Sigmoid colon (tissue), 6 donors: ENCODE measurements at regions not wholly inside any gene's neighbourhood (a gene's known extent, or its start where the extent isn't known, plus 50 kb on each side); places are given as distances from the start of the nearest gene placed in this dataset.

ENCODE experiments used
- DNase-seq: peaks from one replicate; pipeline ENCODE4 v3.0.0-alpha.2; 2019
- H3K27ac ChIP-seq, 4 donors: fragments of 200-600 bp; sonication (generic); one replicate each; pipeline ENCODE4 v1.5.1; 2016 to 2019; ENCODE audit warnings: mild to moderate bottlenecking in 1 of 4
- H3K27me3 ChIP-seq, 3 donors: fragments of 200-600 bp; sonication (generic); one replicate each; pipeline ENCODE4 v1.5.1; 2019; ENCODE audit warnings: mild to moderate bottlenecking in 1 of 3
- H3K36me3 ChIP-seq, 4 donors: fragments of 200-600 bp; sonication (generic); one replicate each; pipeline ENCODE4 v1.5.1; 2016 to 2019
- H3K4me1 ChIP-seq, 4 donors: fragments of 200-600 bp; sonication (generic); one replicate each; pipeline ENCODE4 v1.5.1; 2017 to 2019
- H3K4me3 ChIP-seq, 4 donors: fragments of 200-600 bp; sonication (generic); one replicate each; pipeline ENCODE4 v1.5.1; 2017 to 2019; ENCODE audit warnings: mild to moderate bottlenecking in 2 of 4, moderate library complexity in 1 of 4
- H3K9me3 ChIP-seq, 4 donors: fragments of 200-600 bp in 3 of 4; sonication (generic) in 3 of 4; one replicate each; pipeline versions ENCODE4 v1.5.1 to v1.6.1; 2013 to 2019
- EP300 ChIP-seq, 4 donors: sonication (generic); formaldehyde crosslinking; IDR thresholded peaks; one replicate each; pipeline ENCODE4 v1.6.1; 2017; ENCODE audit warnings: antibody characterized with exemption in 4 of 4
- POLR2A ChIP-seq, 2 donors: fragments of 450-650 bp; IDR thresholded peaks; one replicate each; pipeline ENCODE4 v1.6.1; 2016; ENCODE audit warnings: antibody characterized with exemption in 2 of 2, mild to moderate bottlenecking in 2 of 2, moderate library complexity in 2 of 2
- POLR2AphosphoS5 ChIP-seq, 4 donors: sonication (generic); formaldehyde crosslinking; IDR thresholded peaks; one replicate each; pipeline ENCODE4 v1.6.1; 2017; ENCODE audit warnings: antibody characterized with exemption in 4 of 4
- WGBS, 2 donors: extraction: QIAGEN DNeasy Blood & Tissue Kit; methylation state at CpG; one replicate each; pipeline ENCODE4 v1.1.7; 2013; 5-methylcytosine and 5-hydroxymethylcytosine counted together
- intact Hi-C: fragments of 100-400 bp; cut with DNase I; formaldehyde crosslinking; loops from one replicate; pipeline ENCODE4 v1.15.1; 2023
- TF ChIP-seq, protein P1 (sequence below), 4 experiments: fragments of 450-650 bp in 3 of 4; fragments of 200-600 bp in 1 of 4; IDR thresholded peaks; one replicate each; pipeline ENCODE4 v1.5.1; 2016 to 2019; ENCODE audit warnings: antibody characterized with exemption in 4 of 4, mild to moderate bottlenecking in 3 of 4, moderate library complexity in 2 of 4
- donor health status: healthy with polysubstance abuse.
- donor health status: healthy.

DNA sequence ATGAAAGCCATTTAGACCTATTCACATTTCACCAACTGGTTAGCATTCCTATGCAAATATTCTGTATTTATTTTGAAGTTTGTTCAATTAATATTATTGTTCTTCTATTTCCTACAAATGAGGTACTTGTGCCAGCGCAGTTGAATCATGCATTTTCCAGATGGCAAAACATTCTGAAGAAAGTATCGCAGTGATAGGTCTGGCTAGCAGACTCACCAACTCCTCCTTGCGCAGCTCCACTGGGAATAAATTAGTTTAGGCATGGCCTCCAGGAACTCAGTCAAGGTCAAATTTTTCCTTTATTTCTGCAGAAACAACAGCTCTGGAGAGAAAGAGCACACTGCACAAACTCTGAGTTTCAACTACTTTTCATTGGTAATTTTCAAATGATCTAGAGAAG, 437.7 kb downstream of the COL12A1 start:
- WGBS, 2 donors, result 74 to 76% methylated on average over 3 of the region's 3 CpGs
- Histone ChIP-seq H3K4me1 (no peaks in the 10 kb centered on the region), H3K9me3 (no peaks in the 10 kb centered on the region), H3K36me3 (no peaks in the 10 kb centered on the region), H3K4me3 (no peak overlapping the region), H3K27me3 (no peaks in the 10 kb centered on the region), H3K27ac (no peak overlapping the region)
- TF ChIP-seq POLR2A (IDR thresholded peaks at IDR 0.05) (no peak), EP300 (IDR thresholded peaks at IDR 0.05) (no peak), POLR2AphosphoS5 (IDR thresholded peaks at IDR 0.05) (no peak)
- TF ChIP-seq, protein P1, sequence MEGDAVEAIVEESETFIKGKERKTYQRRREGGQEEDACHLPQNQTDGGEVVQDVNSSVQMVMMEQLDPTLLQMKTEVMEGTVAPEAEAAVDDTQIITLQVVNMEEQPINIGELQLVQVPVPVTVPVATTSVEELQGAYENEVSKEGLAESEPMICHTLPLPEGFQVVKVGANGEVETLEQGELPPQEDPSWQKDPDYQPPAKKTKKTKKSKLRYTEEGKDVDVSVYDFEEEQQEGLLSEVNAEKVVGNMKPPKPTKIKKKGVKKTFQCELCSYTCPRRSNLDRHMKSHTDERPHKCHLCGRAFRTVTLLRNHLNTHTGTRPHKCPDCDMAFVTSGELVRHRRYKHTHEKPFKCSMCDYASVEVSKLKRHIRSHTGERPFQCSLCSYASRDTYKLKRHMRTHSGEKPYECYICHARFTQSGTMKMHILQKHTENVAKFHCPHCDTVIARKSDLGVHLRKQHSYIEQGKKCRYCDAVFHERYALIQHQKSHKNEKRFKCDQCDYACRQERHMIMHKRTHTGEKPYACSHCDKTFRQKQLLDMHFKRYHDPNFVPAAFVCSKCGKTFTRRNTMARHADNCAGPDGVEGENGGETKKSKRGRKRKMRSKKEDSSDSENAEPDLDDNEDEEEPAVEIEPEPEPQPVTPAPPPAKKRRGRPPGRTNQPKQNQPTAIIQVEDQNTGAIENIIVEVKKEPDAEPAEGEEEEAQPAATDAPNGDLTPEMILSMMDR (IDR thresholded peaks at IDR 0.05), result no peak
- DNase-seq, result no peak
- intact Hi-C loops, result no loop called here

DNA sequence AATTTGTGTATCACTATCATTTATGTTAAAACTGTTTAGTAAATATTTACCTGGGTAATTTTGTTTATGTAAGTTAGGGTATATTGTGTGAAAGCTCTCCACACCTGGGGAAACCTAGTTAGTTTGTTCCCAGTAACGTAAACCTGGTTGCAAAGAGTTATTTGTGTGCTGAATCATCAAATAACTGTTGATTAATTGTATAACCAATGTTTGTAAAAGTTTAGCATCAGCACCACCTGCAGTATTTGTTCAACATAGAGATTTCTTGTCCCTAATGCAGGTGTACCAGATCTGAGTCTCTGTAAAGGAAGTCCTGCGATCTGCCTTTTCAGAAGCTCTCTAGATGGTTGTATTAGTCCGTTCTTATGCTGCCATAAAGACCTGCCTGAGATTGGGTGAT, 440.4 kb downstream of the COL12A1 start:
- Histone ChIP-seq H3K4me1 (no peaks in the 10 kb centered on the region), H3K27ac (no peak overlapping the region), H3K36me3 (no peaks in the 10 kb centered on the region), H3K4me3 (no peak overlapping the region), H3K9me3 (no peaks in the 10 kb centered on the region), H3K27me3 (no peaks in the 10 kb centered on the region)
- DNase-seq, result no peak
- WGBS, 2 donors, result 63 to 80% methylated on average over 3 of the region's 3 CpGs
- TF ChIP-seq EP300 (IDR thresholded peaks at IDR 0.05) (no peak), POLR2AphosphoS5 (IDR thresholded peaks at IDR 0.05) (no peak), POLR2A (IDR thresholded peaks at IDR 0.05) (no peak)
- TF ChIP-seq, protein P1 (IDR thresholded peaks at IDR 0.05), result no peak
- intact Hi-C loops, result no loop called here

DNA sequence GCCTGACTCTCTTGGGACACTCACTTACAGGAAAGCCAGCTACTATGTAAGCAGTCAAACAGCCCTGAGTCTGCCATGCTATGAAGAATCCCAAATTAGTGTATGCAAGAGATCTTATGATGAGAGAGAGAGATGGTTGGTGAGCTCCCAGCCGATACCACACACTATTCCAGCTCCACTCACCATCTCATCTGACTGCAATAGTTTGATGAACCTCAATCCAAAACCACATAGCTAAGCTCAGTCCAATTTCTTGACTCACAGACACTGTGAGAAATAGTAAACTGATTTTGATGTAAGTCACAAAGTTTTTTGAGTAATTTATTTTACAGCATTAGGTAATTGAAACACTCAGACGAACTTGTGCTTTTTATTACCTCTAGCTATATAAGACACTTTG, 441.4 kb downstream of the COL12A1 start:
- 63 to 71% methylated on average over 2 of the region's 2 CpGs for WGBS, 2 donors
- Histone ChIP-seq H3K9me3 (no peaks in the 10 kb centered on the region), H3K36me3 (no peaks in the 10 kb centered on the region), H3K4me3 (no peak overlapping the region), H3K27me3 (no peaks in the 10 kb centered on the region), H3K4me1 (no peaks in the 10 kb centered on the region), H3K27ac (no peak overlapping the region)
- no peak for DNase-seq
- TF ChIP-seq POLR2A (IDR thresholded peaks at IDR 0.05), result no peak
- TF ChIP-seq POLR2AphosphoS5 (IDR thresholded peaks at IDR 0.05), result no peak
- TF ChIP-seq, protein P1 (IDR thresholded peaks at IDR 0.05), result no peak
- no peak for TF ChIP-seq EP300 (IDR thresholded peaks at IDR 0.05)
- intact Hi-C loops, result no loop called here

DNA sequence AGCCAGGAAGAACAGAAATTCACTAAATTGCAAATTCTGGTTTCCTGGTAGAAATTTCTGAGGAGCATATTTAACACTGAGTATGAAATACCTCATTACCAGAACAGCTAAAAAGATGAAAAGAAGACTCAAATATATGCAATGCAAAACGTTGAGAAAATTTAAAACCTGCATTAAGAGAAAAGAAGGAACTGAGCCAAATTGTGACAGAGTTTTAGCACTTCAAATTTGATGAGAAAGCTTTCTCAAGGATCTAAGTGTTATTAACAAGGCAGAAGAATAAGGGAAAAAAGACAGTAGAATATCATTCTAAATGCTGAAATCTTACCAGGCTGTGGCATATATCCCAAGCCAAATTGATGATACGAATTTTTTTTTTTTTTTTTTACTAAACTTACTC, 443.0 kb downstream of the COL12A1 start:
- DNase-seq, result no peak
- H3K4me1 ChIP-seq, result no peaks in the 10 kb centered on the region
- H3K27me3 ChIP-seq, result no peaks in the 10 kb centered on the region
- intact Hi-C loops, result no loop called here
- no peaks in the 10 kb centered on the region for H3K9me3 ChIP-seq
- WGBS, 2 donors, result 21 to 50% methylated on average over 2 of the region's 2 CpGs
- no peak overlapping the region for H3K4me3 ChIP-seq
- no peak overlapping the region for H3K27ac ChIP-seq
- TF ChIP-seq, protein P1 (IDR thresholded peaks at IDR 0.05), result no peak
- no peaks in the 10 kb centered on the region for H3K36me3 ChIP-seq

DNA sequence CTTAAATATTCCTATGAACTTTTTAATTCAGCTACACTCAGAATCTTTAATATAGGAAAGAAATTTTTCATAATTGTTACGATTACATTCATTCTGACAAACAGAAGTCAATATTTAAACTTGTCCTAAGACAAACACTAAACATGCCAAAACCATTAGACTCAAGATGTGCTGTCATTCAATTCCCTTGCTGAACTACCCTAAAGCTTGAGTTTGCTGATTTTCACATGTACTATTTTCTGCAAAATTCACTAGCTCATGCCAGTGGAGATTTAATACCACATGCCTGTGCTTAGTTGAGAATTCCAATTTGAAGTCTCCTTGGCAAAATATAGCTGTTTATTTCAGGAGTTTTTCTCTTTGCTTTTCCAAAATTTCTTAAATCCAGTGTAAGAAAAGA, 448.0 kb downstream of the COL12A1 start:
- intact Hi-C loops, result no loop called here
- no peak overlapping the region for H3K27ac ChIP-seq

More for the DNA sequence above, 448.0 kb downstream of the COL12A1 start:
- no peaks in the 10 kb centered on the region for H3K27me3 ChIP-seq
- DNase-seq, result no peak
- TF ChIP-seq EP300 (IDR thresholded peaks at IDR 0.05), result no peak
- no peak for TF ChIP-seq POLR2A (IDR thresholded peaks at IDR 0.05)
- TF ChIP-seq POLR2AphosphoS5 (IDR thresholded peaks at IDR 0.05), result no peak
- TF ChIP-seq, protein P1 (IDR thresholded peaks at IDR 0.05), result no peak
- H3K4me1 ChIP-seq, result no peaks in the 10 kb centered on the region
- no peaks in the 10 kb centered on the region for H3K9me3 ChIP-seq
- no peak overlapping the region for H3K4me3 ChIP-seq
- H3K36me3 ChIP-seq, result no peaks in the 10 kb centered on the region
- WGBS, 2 donors, result 28 to 60% methylated on average over 1 of the region's 1 CpG
